ENCODE measurements at regions not wholly inside any gene's neighbourhood (a gene's known extent, or its start where the extent isn't known, plus 50 kb on each side); places are given as distances from the start of the nearest gene placed in this dataset.

DNA sequence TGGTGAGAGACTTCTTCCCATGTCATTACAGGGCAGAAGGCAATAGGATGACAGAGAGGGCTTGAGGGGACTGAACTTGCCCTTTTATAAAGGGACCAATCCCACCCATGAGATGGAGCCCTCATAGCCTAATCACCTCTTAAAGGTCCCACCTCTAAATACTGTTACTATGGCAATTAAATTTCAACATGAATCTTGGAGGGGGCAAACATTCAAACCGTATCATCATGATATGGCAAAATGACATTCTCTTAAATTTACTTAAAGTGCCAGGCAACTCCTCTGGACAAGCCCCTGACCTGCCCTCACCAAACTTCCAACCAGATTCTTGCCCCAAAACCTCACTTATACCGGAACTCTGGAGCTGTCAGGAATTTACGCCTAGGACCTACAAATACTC, 100.8 kb upstream of the OR5AK2 start:
- H3K4me3 Mint-ChIP-seq, result no peak overlapping the region
- Histone ChIP-seq H3K27me3 (ENCODE audit: insufficient read depth) (no peaks in the 10 kb centered on the region), H4K20me1 (replicated peaks; ENCODE audit: insufficient read depth) (no peaks in the 10 kb centered on the region), H2AFZ (no peak overlapping the region), H3K4me1 (ENCODE audit: insufficient read depth) (no peaks in the 10 kb centered on the region), H3K79me2 (replicated peaks; ENCODE audit: insufficient read depth) (no peaks in the 10 kb centered on the region), H3K4me3 (no peak overlapping the region), H3K9me2 (ENCODE audit: insufficient read depth) (no peaks in the 10 kb centered on the region), H3F3A (replicated peaks; ENCODE audit: low read depth) (no peaks in the 10 kb centered on the region), H3K36me3 (ENCODE audit: insufficient read depth) (no peaks in the 10 kb centered on the region), H3K27ac (ENCODE audit: low read depth) (no peak overlapping the region), H3K4me2 (no peak overlapping the region)
- DNase-seq (ENCODE audit: low spot score) (no peak), ATAC-seq (no peak)
- H3K9me3 Mint-ChIP-seq, result no peaks in the 10 kb centered on the region
- no peak overlapping the region for H3K27ac Mint-ChIP-seq
- TF ChIP-seq, protein P1, sequence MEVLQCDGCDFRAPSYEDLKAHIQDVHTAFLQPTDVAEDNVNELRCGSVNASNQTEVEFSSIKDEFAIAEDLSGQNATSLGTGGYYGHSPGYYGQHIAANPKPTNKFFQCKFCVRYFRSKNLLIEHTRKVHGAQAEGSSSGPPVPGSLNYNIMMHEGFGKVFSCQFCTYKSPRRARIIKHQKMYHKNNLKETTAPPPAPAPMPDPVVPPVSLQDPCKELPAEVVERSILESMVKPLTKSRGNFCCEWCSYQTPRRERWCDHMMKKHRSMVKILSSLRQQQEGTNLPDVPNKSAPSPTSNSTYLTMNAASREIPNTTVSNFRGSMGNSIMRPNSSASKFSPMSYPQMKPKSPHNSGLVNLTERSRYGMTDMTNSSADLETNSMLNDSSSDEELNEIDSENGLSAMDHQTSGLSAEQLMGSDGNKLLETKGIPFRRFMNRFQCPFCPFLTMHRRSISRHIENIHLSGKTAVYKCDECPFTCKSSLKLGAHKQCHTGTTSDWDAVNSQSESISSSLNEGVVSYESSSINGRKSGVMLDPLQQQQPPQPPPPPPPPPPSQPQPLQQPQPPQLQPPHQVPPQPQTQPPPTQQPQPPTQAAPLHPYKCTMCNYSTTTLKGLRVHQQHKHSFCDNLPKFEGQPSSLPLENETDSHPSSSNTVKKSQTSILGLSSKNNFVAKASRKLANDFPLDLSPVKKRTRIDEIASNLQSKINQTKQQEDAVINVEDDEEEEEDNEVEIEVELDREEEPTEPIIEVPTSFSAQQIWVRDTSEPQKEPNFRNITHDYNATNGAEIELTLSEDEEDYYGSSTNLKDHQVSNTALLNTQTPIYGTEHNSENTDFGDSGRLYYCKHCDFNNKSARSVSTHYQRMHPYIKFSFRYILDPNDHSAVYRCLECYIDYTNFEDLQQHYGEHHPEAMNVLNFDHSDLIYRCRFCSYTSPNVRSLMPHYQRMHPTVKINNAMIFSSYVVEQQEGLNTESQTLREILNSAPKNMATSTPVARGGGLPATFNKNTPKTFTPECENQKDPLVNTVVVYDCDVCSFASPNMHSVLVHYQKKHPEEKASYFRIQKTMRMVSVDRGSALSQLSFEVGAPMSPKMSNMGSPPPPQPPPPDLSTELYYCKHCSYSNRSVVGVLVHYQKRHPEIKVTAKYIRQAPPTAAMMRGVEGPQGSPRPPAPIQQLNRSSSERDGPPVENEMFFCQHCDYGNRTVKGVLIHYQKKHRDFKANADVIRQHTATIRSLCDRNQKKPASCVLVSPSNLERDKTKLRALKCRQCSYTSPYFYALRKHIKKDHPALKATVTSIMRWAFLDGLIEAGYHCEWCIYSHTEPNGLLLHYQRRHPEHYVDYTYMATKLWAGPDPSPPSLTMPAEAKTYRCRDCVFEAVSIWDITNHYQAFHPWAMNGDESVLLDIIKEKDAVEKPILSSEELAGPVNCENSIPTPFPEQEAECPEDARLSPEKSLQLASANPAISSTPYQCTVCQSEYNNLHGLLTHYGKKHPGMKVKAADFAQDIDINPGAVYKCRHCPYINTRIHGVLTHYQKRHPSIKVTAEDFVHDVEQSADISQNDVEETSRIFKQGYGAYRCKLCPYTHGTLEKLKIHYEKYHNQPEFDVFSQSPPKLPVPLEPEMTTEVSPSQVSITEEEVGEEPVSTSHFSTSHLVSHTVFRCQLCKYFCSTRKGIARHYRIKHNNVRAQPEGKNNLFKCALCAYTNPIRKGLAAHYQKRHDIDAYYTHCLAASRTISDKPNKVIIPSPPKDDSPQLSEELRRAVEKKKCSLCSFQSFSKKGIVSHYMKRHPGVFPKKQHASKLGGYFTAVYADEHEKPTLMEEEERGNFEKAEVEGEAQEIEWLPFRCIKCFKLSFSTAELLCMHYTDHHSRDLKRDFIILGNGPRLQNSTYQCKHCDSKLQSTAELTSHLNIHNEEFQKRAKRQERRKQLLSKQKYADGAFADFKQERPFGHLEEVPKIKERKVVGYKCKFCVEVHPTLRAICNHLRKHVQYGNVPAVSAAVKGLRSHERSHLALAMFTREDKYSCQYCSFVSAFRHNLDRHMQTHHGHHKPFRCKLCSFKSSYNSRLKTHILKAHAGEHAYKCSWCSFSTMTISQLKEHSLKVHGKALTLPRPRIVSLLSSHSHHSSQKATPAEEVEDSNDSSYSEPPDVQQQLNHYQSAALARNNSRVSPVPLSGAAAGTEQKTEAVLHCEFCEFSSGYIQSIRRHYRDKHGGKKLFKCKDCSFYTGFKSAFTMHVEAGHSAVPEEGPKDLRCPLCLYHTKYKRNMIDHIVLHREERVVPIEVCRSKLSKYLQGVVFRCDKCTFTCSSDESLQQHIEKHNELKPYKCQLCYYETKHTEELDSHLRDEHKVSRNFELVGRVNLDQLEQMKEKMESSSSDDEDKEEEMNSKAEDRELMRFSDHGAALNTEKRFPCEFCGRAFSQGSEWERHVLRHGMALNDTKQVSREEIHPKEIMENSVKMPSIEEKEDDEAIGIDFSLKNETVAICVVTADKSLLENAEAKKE (CRISPR knock-in tag; IDR thresholded peaks at IDR 0.05), result no peak
- TF ChIP-seq POLR2AphosphoS5 (IDR thresholded peaks at IDR 0.05; ENCODE audit: low read depth) (no peak), ZNF331 (CRISPR knock-in tag; IDR thresholded peaks at IDR 0.05; ENCODE audit: low read depth) (no peak), EZH2phosphoT487 (IDR thresholded peaks at IDR 0.05; ENCODE audit: unreplicated experiment) (no peak), EZH2 (IDR thresholded peaks at IDR 0.05; ENCODE audit: low read depth, unreplicated experiment) (no peak), NANOG (IDR thresholded peaks at IDR 0.05; ENCODE audit: borderline replicate concordance) (no peak), ZNF114 (CRISPR knock-in tag; IDR thresholded peaks at IDR 0.05) (no peak), JUNB (IDR thresholded peaks at IDR 0.05; ENCODE audit: unreplicated experiment) (no peak), CREB1 (CRISPR knock-in tag; IDR thresholded peaks at IDR 0.05; ENCODE audit: low read depth) (no peak)
- TF ChIP-seq, protein P2, sequence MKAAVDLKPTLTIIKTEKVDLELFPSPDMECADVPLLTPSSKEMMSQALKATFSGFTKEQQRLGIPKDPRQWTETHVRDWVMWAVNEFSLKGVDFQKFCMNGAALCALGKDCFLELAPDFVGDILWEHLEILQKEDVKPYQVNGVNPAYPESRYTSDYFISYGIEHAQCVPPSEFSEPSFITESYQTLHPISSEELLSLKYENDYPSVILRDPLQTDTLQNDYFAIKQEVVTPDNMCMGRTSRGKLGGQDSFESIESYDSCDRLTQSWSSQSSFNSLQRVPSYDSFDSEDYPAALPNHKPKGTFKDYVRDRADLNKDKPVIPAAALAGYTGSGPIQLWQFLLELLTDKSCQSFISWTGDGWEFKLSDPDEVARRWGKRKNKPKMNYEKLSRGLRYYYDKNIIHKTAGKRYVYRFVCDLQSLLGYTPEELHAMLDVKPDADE (IDR thresholded peaks at IDR 0.05), result no peak
- TF ChIP-seq, protein P3, sequence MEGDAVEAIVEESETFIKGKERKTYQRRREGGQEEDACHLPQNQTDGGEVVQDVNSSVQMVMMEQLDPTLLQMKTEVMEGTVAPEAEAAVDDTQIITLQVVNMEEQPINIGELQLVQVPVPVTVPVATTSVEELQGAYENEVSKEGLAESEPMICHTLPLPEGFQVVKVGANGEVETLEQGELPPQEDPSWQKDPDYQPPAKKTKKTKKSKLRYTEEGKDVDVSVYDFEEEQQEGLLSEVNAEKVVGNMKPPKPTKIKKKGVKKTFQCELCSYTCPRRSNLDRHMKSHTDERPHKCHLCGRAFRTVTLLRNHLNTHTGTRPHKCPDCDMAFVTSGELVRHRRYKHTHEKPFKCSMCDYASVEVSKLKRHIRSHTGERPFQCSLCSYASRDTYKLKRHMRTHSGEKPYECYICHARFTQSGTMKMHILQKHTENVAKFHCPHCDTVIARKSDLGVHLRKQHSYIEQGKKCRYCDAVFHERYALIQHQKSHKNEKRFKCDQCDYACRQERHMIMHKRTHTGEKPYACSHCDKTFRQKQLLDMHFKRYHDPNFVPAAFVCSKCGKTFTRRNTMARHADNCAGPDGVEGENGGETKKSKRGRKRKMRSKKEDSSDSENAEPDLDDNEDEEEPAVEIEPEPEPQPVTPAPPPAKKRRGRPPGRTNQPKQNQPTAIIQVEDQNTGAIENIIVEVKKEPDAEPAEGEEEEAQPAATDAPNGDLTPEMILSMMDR (conservative IDR thresholded peaks at IDR 0.05; ENCODE audit: low read depth in 2 of 2), result no peak
- TF ChIP-seq, protein P4, sequence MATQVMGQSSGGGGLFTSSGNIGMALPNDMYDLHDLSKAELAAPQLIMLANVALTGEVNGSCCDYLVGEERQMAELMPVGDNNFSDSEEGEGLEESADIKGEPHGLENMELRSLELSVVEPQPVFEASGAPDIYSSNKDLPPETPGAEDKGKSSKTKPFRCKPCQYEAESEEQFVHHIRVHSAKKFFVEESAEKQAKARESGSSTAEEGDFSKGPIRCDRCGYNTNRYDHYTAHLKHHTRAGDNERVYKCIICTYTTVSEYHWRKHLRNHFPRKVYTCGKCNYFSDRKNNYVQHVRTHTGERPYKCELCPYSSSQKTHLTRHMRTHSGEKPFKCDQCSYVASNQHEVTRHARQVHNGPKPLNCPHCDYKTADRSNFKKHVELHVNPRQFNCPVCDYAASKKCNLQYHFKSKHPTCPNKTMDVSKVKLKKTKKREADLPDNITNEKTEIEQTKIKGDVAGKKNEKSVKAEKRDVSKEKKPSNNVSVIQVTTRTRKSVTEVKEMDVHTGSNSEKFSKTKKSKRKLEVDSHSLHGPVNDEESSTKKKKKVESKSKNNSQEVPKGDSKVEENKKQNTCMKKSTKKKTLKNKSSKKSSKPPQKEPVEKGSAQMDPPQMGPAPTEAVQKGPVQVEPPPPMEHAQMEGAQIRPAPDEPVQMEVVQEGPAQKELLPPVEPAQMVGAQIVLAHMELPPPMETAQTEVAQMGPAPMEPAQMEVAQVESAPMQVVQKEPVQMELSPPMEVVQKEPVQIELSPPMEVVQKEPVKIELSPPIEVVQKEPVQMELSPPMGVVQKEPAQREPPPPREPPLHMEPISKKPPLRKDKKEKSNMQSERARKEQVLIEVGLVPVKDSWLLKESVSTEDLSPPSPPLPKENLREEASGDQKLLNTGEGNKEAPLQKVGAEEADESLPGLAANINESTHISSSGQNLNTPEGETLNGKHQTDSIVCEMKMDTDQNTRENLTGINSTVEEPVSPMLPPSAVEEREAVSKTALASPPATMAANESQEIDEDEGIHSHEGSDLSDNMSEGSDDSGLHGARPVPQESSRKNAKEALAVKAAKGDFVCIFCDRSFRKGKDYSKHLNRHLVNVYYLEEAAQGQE (IDR thresholded peaks at IDR 0.05; ENCODE audit: unreplicated experiment), result no peak
- no peaks in the 10 kb centered on the region for H3K27me3 Mint-ChIP-seq (ENCODE audit: insufficient read depth, low read depth, poor library complexity)
- no peaks in the 10 kb centered on the region for H3K36me3 Mint-ChIP-seq (ENCODE audit: low read depth)
- peaks cover 3% of the 10 kb centered on the region; the same call in 2 of the 3 replicates for H3K4me1 Mint-ChIP-seq

Measured in GM23338 (cell line).